ENCODE measurements at regions not wholly inside any gene's neighbourhood (a gene's known extent, or its start where the extent isn't known, plus 50 kb on each side); places are given as distances from the start of the nearest gene placed in this dataset.

DNA sequence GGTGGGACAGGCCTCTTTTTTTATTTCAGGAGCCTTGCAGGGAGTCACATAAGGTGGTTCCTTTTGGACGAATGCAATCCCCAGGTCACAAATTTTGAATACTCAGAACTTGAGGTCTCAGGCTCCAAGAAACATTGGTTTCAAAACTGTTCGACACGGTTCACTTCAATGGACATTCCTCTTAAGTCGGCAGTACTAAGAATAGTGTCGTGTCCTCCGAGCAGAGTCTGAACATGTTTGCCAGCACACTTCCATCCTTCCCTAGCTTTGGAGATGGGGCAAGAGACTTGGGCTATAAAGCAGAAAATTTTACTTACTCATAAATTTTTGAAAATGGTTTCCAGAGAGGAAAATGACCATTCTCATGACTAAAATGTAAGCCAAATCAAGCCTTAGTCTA, 265.4 kb downstream of the THBS2 start:
- Histone ChIP-seq H3K9me3 (no peaks in the 10 kb centered on the region), H3K36me3 (no peaks in the 10 kb centered on the region), H3K4me1 (no peaks in the 10 kb centered on the region), H3K27me3 (no peaks in the 10 kb centered on the region), H3K27ac (no peak overlapping the region), H3K4me3 (no peak overlapping the region)
- intact Hi-C loops (cut with DNase I; ENCODE audit: low total_unique reads): no loop called here
- WGBS, 5 donors: 87 to 94% (median 92%) methylated on average over 6 of the region's 6 CpGs
- no peak for DNase-seq
- TF ChIP-seq POLR2A (IDR thresholded peaks at IDR 0.05): no peak

GRCh38 chr6:168985705-168986104, 267.9 kb downstream of the THBS2 start:
- H3K4me1 ChIP-seq: no peaks in the 10 kb centered on the region
- intact Hi-C loops (cut with DNase I; ENCODE audit: low total_unique reads): no loop called here
- H3K27ac ChIP-seq: no peak overlapping the region
- TF ChIP-seq CTCF (IDR thresholded peaks at IDR 0.05): no peak
- TF ChIP-seq POLR2AphosphoS5 (IDR thresholded peaks at IDR 0.05): no peak
- TF ChIP-seq EP300 (IDR thresholded peaks at IDR 0.05): no peak
- no peak for TF ChIP-seq POLR2A (IDR thresholded peaks at IDR 0.05)
- peaks cover 0 to 7% (median 3%) of the 10 kb centered on the region in 4 donors for H3K9me3 ChIP-seq
- no peak for DNase-seq
- no peak overlapping the region for H3K4me3 ChIP-seq
- 86 to 88% (median 88%) methylated on average over 4 of the region's 4 CpGs for WGBS, 5 donors
- H3K27me3 ChIP-seq: no peaks in the 10 kb centered on the region
- H3K36me3 ChIP-seq: no peaks in the 10 kb centered on the region

DNA sequence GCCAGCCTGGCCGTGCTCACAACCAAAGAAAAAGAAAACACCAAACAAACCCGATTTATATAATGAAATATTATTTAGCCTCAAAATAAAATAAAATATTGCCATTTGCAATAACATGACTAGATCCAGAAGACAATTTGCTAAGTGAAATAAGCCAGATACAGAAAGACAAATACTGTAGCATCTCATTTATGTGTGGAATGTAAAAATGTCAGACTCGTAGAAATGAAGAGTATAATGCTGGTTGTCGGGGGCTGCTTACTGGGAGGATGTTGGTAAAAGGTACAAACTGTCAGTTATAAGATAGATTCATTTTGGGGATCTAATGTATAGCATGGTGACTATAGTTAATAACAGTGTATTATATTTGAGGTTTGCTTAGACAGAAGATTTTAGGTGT, 269.7 kb downstream of the THBS2 start:
- Histone ChIP-seq H3K4me1 (no peaks in the 10 kb centered on the region), H3K4me3 (no peak overlapping the region), H3K27ac (no peak overlapping the region), H3K36me3 (no peaks in the 10 kb centered on the region), H3K9me3 (peaks cover 0 to 14% (median 10%) of the 10 kb centered on the region in 4 donors), H3K27me3 (no peaks in the 10 kb centered on the region)
- DNase-seq: no peak
- 64 to 83% (median 76%) methylated on average over 4 of the region's 4 CpGs for WGBS, 5 donors
- no peak for TF ChIP-seq POLR2AphosphoS5 (IDR thresholded peaks at IDR 0.05)
- no peak for TF ChIP-seq POLR2A (IDR thresholded peaks at IDR 0.05)
- no peak for TF ChIP-seq CTCF (IDR thresholded peaks at IDR 0.05)
- TF ChIP-seq EP300 (IDR thresholded peaks at IDR 0.05): no peak
- intact Hi-C loops (cut with DNase I; ENCODE audit: low total_unique reads): no loop called here

DNA sequence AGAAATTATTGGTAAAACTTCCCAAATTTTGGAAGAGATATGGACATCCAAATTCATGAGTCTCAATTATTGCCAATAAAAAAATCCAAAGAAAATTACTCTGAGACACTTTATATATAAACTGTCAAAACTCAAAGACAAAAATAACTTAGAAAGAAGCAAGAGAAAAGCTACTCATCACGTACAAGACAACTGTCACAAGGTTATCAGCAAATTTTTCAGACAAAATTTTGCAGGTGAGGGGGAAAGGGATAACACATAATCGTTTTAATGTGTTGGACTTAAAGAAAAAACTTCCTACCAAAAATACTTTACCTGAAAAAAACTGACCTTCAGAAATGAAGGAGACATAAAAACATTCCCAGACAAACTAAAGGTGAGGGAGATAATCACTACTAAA, 272.5 kb downstream of the THBS2 start:
- 71 to 80% (median 75%) methylated on average over 2 of the region's 2 CpGs for WGBS, 5 donors
- TF ChIP-seq EP300 (IDR thresholded peaks at IDR 0.05) (no peak), POLR2A (IDR thresholded peaks at IDR 0.05) (no peak), CTCF (IDR thresholded peaks at IDR 0.05) (no peak), POLR2AphosphoS5 (IDR thresholded peaks at IDR 0.05) (no peak)
- intact Hi-C loops (cut with DNase I; ENCODE audit: low total_unique reads): no loop called here
- no peak for DNase-seq
- Histone ChIP-seq H3K4me3 (no peak overlapping the region), H3K27ac (no peak overlapping the region), H3K36me3 (no peaks in the 10 kb centered on the region), H3K4me1 (no peaks in the 10 kb centered on the region), H3K9me3 (peaks cover 0 to 14% (median 10%) of the 10 kb centered on the region in 4 donors), H3K27me3 (no peaks in the 10 kb centered on the region)

DNA sequence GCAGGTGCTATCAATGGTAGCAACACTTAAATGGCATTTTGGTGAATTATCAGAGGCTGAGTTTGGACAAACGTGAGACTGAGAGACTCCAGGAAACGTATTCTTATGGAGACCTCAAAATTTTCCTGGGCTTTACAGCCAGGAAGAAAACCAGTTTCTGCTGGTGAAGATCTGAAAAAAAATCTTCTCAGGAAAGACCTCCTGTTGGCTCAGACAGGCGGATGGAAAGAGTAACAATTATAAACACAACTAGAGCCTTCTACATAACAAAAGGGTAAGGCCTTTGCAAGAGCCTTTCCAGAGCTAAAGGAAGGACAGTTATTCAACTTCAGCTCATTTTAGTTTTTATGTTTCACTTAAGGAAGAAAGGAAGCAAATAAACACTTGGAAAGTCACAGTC, 274.4 kb downstream of the THBS2 start:
- no peak for DNase-seq
- TF ChIP-seq EP300 (IDR thresholded peaks at IDR 0.05) (no peak), POLR2A (IDR thresholded peaks at IDR 0.05) (no peak), CTCF (IDR thresholded peaks at IDR 0.05) (no peak), POLR2AphosphoS5 (IDR thresholded peaks at IDR 0.05) (no peak)
- H3K27ac ChIP-seq: no peak overlapping the region
- WGBS, 5 donors: 55 to 63% (median 59%) methylated on average over 3 of the region's 3 CpGs
- H3K27me3 ChIP-seq: no peaks in the 10 kb centered on the region
- no peaks in the 10 kb centered on the region for H3K4me1 ChIP-seq
- H3K36me3 ChIP-seq: no peaks in the 10 kb centered on the region
- intact Hi-C loops (cut with DNase I; ENCODE audit: low total_unique reads): no loop called here
- H3K9me3 ChIP-seq: peaks cover 0 to 14% (median 10%) of the 10 kb centered on the region in 4 donors
- H3K4me3 ChIP-seq: no peak overlapping the region

Measured in stomach (tissue), 8 donors.